ENCODE measurements at regions not wholly inside any gene's neighbourhood (a gene's known extent, or its start where the extent isn't known, plus 50 kb on each side); places are given as distances from the start of the nearest gene placed in this dataset.

GRCh38 chr6:121499666-121500065 lies 64.2 kb downstream of the GJA1 start:
- H3K4me1 ChIP-seq (ENCODE audit: insufficient read depth, low read length) = no peaks in the 10 kb centered on the region
- H3K9me3 ChIP-seq (ENCODE audit: low read depth, low read length) = no peaks in the 10 kb centered on the region
- no peak overlapping the region for H3K4me3 ChIP-seq (ENCODE audit: low read length)
- no peaks in the 10 kb centered on the region for H3K27me3 ChIP-seq (ENCODE audit: insufficient read depth, low read length)

DNA sequence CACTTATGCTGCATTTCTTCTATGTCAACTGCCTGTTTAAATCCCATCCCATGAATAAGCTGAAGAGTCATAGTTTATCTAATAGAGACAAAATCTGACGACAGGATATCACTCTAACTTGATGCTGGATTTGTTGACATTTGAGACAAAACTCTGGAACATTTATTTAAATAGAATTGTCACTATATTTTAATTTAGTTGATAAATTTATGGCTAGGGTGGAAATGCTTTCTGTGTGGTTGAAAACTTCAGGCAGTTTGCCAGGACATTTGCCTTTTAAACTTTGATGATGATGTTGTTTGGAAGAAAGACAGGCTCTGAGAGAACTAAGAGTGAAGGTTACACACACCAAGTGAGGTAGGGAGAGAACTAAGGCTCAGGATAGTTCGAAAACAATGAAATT lies 68.1 kb downstream of the GJA1 start:
- Histone ChIP-seq H3K9me3 (ENCODE audit: low read depth, low read length) (no peaks in the 10 kb centered on the region), H3K4me1 (ENCODE audit: insufficient read depth, low read length) (no peaks in the 10 kb centered on the region), H3K27me3 (ENCODE audit: insufficient read depth, low read length) (no peaks in the 10 kb centered on the region), H3K4me3 (ENCODE audit: low read length) (no peak overlapping the region)

GRCh38 chr6:121504227-121504626 lies 68.8 kb downstream of the GJA1 start:
- Histone ChIP-seq H3K9me3 (ENCODE audit: low read depth, low read length) (no peaks in the 10 kb centered on the region), H3K27me3 (ENCODE audit: insufficient read depth, low read length) (no peaks in the 10 kb centered on the region), H3K4me1 (ENCODE audit: insufficient read depth, low read length) (no peaks in the 10 kb centered on the region)

GRCh38 chr6:121505284-121505683 lies 69.8 kb downstream of the GJA1 start:
- H3K4me1 ChIP-seq (ENCODE audit: insufficient read depth, low read length) = no peaks in the 10 kb centered on the region
- H3K9me3 ChIP-seq (ENCODE audit: low read depth, low read length) = no peaks in the 10 kb centered on the region
- no peak overlapping the region for H3K4me3 ChIP-seq (ENCODE audit: low read length)
- H3K27me3 ChIP-seq (ENCODE audit: insufficient read depth, low read length) = no peaks in the 10 kb centered on the region

More at GRCh38 chr6:121504227-121504626, 68.8 kb downstream of the GJA1 start:
- no peak overlapping the region for H3K4me3 ChIP-seq (ENCODE audit: low read length)

DNA sequence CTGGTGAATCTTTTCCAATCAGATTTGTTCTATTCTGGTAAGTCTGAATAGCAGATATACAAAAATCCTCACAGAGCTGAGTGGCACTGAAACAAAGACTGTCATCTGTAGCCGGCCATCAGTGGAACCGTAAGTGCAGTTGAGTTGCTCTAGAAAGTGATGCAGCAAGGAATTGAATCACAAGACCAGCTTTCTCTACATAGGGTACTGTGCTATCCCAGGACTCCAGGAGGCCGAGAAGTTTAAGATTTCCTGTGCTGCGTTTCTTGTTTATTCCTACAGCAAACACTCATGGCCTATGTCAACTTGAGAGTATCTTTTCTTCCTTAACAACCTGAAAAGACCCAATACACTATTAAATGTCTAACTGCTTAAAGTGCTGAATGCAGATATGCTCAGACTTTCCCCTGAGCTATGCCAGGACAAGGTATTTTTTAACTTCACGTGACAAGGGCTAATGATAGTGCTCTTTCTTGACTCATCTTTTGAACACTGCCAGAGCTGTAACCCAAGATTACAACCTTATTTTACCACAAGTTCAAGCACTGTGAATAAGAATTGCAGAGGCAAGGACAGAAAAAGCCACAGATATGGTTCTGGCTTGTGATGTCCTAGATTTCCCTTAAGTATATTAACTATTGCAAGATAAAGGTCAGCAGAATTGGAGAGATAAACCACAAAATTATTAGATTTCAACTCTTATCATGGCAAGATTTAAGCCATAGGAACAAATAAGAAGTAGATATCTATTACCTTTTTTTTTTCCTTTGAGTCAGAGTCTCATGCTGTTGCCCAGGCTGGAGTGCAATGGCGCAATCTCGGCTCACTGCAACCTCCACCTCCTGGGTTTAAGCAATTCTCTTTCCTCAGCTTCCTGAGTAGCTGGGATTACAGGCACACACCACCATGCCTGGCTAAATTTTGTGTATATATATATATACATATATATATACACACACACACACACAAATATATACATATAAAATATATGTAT lies 71.6 kb downstream of the GJA1 start:
- no peak overlapping the region for H3K4me3 ChIP-seq (ENCODE audit: low read length)
- H3K4me1 ChIP-seq (ENCODE audit: insufficient read depth, low read length) = no peaks in the 10 kb centered on the region
- H3K9me3 ChIP-seq (ENCODE audit: low read depth, low read length) = no peaks in the 10 kb centered on the region
- H3K27me3 ChIP-seq (ENCODE audit: insufficient read depth, low read length) = no peaks in the 10 kb centered on the region

- H3K27me3 ChIP-seq (ENCODE audit: insufficient read depth, low read length) = no peaks in the 10 kb centered on the region
- H3K4me3 ChIP-seq (ENCODE audit: low read length) = no peak overlapping the region
- no peaks in the 10 kb centered on the region for H3K4me1 ChIP-seq (ENCODE audit: insufficient read depth, low read length)
- H3K9me3 ChIP-seq (ENCODE audit: low read depth, low read length) = no peaks in the 10 kb centered on the region
Measured at GRCh38 chr6:121510568-121511177, 75.2 kb downstream of the GJA1 start.

GRCh38 chr6:121515630-121516265 lies 80.3 kb downstream of the GJA1 start:
- H3K27me3 ChIP-seq (ENCODE audit: insufficient read depth, low read length) = no peaks in the 10 kb centered on the region
- H3K4me1 ChIP-seq (ENCODE audit: insufficient read depth, low read length) = no peaks in the 10 kb centered on the region
- H3K4me3 ChIP-seq (ENCODE audit: low read length) = no peak overlapping the region
- no peaks in the 10 kb centered on the region for H3K9me3 ChIP-seq (ENCODE audit: low read depth, low read length)

GRCh38 chr6:121516331-121516730 lies 80.9 kb downstream of the GJA1 start:
- Histone ChIP-seq H3K27me3 (ENCODE audit: insufficient read depth, low read length) (no peaks in the 10 kb centered on the region), H3K4me1 (ENCODE audit: insufficient read depth, low read length) (no peaks in the 10 kb centered on the region), H3K9me3 (ENCODE audit: low read depth, low read length) (no peaks in the 10 kb centered on the region), H3K4me3 (ENCODE audit: low read length) (no peak overlapping the region)

DNA sequence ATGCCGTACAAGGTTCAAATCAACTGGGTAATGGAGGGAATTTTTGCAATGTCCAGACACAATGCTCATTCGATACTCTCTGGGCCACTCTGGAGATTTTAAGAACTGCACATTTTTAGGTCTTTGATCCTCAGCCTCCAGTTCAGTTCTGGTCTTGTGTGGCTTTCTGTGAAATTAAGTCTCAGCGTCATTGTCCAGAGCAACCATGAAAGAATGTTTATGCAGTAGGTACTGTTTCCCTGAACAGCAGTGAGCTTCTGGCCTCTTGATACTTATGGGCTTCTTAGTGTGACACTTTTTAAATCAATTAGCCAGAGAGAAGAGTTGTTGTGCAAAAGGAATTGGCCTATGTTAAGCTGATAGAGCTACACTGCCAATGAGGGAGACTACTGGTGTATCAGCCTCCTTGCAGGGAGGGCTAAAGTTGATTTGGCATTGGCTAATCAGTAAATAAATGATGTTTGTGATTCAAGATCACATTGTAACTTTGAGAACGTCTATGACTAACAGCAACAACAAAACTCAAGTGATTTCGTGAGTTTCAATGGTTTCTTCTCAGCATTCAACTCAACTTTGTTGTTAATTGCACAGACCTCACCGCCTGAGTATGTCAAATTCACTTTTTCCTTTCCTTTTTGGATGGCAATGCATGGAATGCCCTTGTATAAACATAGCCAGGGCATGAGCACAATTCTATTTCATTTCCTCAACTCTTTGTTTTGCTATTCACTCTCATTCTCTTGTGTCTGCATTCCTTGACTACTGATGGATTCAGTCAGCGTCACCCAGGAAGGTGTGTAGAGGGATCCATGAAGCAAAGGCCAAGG lies 85.1 kb downstream of the GJA1 start:
- H3K27me3 ChIP-seq (ENCODE audit: insufficient read depth, low read length) = no peaks in the 10 kb centered on the region
- no peak overlapping the region for H3K4me3 ChIP-seq (ENCODE audit: low read length)
- H3K9me3 ChIP-seq (ENCODE audit: low read depth, low read length) = no peaks in the 10 kb centered on the region
- no peaks in the 10 kb centered on the region for H3K4me1 ChIP-seq (ENCODE audit: insufficient read depth, low read length)

DNA sequence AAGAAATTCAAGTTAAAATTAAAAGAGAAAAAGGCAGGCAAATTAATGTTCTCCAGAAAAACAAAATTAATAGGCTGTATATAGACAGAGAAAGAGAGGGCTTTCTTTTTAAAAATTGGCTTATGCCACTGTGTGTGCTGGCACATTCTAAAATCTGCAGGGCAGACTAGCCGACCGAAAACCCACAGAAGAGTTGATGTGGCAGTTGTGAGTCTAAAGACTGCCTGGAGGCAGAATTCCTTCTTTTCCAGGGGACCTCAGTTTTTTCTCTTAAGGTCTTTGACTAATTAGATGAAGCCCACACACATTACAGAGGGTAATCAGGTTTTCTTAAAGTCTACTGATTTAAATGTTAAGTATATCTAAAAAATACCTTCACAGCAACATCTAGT lies 85.7 kb downstream of the GJA1 start:
- no peaks in the 10 kb centered on the region for H3K4me1 ChIP-seq (ENCODE audit: insufficient read depth, low read length)
- H3K27me3 ChIP-seq (ENCODE audit: insufficient read depth, low read length) = no peaks in the 10 kb centered on the region
- H3K9me3 ChIP-seq (ENCODE audit: low read depth, low read length) = no peaks in the 10 kb centered on the region
- H3K4me3 ChIP-seq (ENCODE audit: low read length) = no peak overlapping the region

GRCh38 chr6:121522265-121522664 lies 86.8 kb downstream of the GJA1 start:
- no peaks in the 10 kb centered on the region for H3K9me3 ChIP-seq (ENCODE audit: low read depth, low read length)
- no peaks in the 10 kb centered on the region for H3K27me3 ChIP-seq (ENCODE audit: insufficient read depth, low read length)
- no peaks in the 10 kb centered on the region for H3K4me1 ChIP-seq (ENCODE audit: insufficient read depth, low read length)
- H3K4me3 ChIP-seq (ENCODE audit: low read length) = no peak overlapping the region

GRCh38 chr6:121522771-121523386 lies 87.4 kb downstream of the GJA1 start:
- H3K9me3 ChIP-seq (ENCODE audit: low read depth, low read length) = no peaks in the 10 kb centered on the region
- no peak overlapping the region for H3K4me3 ChIP-seq (ENCODE audit: low read length)
- H3K4me1 ChIP-seq (ENCODE audit: insufficient read depth, low read length) = no peaks in the 10 kb centered on the region
- H3K27me3 ChIP-seq (ENCODE audit: insufficient read depth, low read length) = no peaks in the 10 kb centered on the region

GRCh38 chr6:121523628-121524027 lies 88.2 kb downstream of the GJA1 start:
- no peaks in the 10 kb centered on the region for H3K27me3 ChIP-seq (ENCODE audit: insufficient read depth, low read length)
- no peaks in the 10 kb centered on the region for H3K9me3 ChIP-seq (ENCODE audit: low read depth, low read length)
- no peaks in the 10 kb centered on the region for H3K4me1 ChIP-seq (ENCODE audit: insufficient read depth, low read length)
- no peak overlapping the region for H3K4me3 ChIP-seq (ENCODE audit: low read length)

- Histone ChIP-seq H3K9me3 (ENCODE audit: low read depth, low read length) (no peaks in the 10 kb centered on the region), H3K4me3 (ENCODE audit: low read length) (no peak overlapping the region), H3K27me3 (ENCODE audit: insufficient read depth, low read length) (no peaks in the 10 kb centered on the region), H3K4me1 (ENCODE audit: insufficient read depth, low read length) (no peaks in the 10 kb centered on the region)
Measured at GRCh38 chr6:121526282-121526681, 90.8 kb downstream of the GJA1 start.
